Renal pelvis (tissue), 1 donor: ENCODE measurements at regions not wholly inside any gene's neighbourhood (a gene's known extent, or its start where the extent isn't known, plus 50 kb on each side); places are given as distances from the start of the nearest gene placed in this dataset.

Experiments
- DNase-seq: peaks from one replicate; pipeline ENCODE4 v3.0.0-alpha.2; 2013

DNA sequence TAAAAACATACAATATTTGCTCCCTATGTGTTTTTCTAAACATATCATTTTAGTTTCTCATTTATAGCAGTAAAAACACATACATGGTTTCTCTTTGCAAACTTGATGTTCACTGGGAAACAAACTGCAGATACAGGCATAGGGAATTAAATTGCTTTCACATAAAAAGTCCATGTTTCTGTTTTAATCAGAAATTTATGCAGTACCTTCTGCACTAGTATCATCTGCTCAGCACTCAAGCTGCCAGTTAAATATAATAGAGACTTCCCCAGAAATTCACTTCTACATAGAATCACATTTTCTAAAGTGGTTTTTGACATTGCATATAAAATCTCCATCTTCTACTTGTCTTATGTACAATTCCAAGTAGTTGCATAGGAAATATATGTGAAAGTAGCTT, 1107.3 kb upstream of the NRXN1 start:
- no peak for DNase-seq

GRCh38 chr2:52135235-52135634, 1103.3 kb upstream of the NRXN1 start:
- no peak for DNase-seq

DNA sequence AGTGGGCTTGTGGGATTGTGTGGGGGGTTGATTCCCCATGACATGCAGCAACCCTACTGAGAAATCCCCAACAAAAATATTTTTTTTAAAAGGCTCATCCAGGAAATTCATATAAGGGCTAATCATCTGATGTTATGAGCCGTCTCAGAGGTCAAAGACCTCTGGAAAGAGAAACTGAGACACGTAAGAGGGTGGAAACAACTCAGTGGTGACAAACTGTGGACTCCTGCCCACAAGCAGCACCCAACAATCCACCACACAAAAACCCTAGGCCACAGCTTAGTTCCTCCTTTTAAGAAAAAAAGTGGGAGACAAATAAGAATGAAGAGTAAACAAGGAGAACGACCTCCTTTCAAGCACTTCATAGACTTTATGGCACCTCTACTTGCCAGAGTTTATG, 1096.1 kb upstream of the NRXN1 start:
- no peak for DNase-seq

DNA sequence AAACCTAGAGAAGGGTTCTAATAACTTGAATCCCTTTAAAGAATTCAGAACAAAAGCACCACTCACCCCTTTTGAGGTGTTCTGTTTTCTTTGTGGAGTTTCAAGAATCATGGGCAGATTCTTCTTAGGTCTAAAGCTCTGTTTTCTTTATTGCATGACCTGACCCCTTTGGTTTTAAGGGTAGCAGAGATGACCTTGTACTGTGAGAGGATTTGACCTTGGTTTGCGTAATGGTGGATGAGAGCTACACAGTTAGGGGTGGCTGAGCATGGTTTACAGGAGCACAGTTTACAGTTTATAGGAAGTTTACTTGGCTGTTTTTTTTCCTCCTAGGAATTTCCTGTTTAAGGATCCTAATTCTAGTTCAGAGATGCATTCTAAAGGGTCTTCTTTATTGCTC, 1095.6 kb upstream of the NRXN1 start:
- DNase-seq = no peak

DNA sequence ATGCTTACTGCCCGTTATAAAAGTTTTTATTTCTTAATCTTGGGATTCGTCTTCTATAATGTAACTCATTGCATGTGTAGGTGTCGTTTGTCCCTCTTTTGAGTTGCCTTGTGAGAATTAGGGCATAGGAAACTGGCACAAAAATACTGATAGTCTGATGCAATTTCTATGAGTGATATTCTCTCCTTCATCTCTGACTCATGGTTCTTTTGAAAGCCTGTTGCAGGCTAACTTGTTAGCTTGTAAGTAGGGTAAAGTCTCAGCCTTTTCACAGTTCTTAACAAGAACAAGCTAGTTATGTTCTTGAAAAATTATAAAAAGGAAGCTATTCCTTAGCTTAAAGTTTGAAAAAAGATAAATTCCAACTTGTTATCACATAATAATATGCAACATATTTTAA, 1085.4 kb upstream of the NRXN1 start:
- DNase-seq = no peak

DNA sequence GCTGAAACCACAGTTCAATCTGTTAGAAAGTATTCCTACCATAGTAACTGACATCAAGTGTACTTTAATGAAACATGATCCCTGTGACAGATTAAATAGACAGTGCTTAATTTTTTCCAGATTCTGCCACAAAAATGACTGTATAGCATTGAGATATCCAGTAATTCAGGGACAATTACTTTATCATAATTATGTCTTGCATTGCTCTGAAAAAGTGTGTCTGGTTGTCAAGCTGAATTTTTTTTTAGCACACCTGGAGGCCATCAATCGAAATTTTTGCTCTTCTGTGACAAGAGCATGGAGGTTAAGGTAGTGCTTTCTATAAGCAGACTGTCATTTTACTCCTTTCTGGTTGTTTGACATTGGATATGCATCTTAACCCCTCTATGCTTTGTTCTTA, 1083.8 kb upstream of the NRXN1 start:
- no peak for DNase-seq

DNA sequence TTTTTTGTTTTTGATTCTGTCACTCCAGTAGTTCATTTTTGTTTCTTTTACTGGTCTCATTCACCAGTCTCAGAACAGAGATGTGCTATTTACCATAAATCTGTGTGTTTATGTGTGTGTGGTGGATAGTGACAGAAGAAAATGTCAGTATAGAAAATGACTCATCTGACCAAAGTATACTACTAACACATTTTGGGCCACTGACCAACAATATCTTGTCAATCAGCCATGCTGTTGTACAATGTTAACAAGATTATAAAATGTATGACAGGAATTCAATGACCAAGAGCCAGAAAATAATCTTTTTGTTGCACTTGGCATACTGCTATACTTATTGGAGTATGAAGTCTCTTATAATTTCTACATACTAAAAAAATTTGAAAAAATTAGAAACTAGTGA, 1081.4 kb upstream of the NRXN1 start:
- no peak for DNase-seq

DNA sequence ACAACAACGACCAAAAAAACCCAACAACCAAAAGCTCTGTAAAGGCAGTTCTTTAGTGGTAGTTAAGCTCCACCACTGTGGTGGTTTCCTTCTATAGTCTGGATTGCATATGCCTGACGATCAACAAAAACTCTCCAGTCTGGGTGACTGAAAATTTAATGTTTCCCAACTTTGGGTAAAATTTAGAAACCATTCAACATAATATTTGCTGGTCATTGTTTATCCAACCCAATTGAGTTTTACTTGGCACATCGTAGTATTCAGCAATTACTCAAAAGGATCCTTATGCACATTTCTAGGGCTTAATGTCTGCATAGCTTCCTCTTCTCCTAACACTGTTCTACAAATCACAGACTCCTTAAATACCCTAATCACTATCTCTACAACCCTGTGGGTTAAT, 1080.2 kb upstream of the NRXN1 start:
- DNase-seq = no peak

- no peak for DNase-seq
These were observed 1075.2 kb upstream of the NRXN1 start for GRCh38 chr2:52107124-52107523.

DNA sequence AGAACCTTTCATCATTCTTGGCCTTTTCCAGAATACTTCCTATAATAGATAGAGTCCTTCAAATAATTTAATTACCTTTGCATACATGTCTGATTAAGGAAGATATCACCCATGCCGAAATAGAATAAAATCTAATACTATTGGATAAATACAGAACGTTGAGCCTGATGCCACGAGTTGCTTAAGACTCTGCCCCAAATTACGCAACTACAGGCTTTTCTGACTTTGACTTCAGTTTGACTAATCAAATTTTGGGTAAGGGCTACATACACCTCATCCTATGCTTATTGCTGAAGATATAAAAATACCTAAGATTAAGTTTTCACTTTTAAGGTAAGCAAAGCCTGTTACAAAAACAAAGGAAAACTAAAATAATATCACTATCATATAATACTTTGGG, 1065.1 kb upstream of the NRXN1 start:
- no peak for DNase-seq

- no peak for DNase-seq
These were observed 1052.8 kb upstream of the NRXN1 start for GRCh38 chr2:52084759-52085158.

- DNase-seq = no peak
These were observed 1051.3 kb upstream of the NRXN1 start for GRCh38 chr2:52083214-52083613.

DNA sequence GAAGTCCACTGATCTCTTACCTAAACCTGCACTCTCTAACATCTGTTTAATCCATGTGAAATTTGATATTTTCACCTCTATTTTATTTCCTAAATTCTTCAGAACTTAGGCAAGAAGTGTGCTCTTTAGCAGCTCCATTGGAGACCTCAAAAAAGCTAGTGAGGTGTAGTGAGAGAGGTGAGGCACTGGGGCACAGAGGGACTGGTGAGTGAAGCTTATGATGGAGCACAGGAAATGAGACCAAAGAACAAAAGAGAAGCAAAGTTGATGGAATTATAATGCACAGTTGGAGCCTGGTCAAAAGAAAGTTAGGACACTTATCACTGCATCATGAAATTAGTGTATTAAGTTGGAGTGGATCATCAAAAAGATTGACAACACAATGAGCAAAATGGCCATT, 1050.7 kb upstream of the NRXN1 start:
- DNase-seq = no peak

DNA sequence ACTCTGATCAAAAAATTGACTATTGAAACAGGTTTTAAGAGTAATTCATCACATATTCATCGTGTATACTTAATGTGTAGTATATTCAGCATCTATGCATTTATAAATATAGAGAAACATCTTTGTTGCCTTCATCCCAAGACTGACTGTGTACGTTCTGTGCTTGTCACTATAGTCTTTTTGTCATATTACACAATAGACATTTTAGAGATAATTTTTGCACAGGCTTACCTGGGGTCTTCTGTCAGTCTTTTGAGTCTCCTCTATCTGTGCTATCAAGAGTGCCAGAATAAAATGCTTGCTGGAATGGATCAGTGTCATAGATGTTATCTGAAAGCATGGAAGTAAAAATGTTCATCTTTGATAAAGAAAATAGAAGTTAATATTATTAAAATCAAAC, 1047.7 kb upstream of the NRXN1 start:
- no peak for DNase-seq

GRCh38 chr2:52077159-52077558, 1045.2 kb upstream of the NRXN1 start:
- no peak for DNase-seq

DNA sequence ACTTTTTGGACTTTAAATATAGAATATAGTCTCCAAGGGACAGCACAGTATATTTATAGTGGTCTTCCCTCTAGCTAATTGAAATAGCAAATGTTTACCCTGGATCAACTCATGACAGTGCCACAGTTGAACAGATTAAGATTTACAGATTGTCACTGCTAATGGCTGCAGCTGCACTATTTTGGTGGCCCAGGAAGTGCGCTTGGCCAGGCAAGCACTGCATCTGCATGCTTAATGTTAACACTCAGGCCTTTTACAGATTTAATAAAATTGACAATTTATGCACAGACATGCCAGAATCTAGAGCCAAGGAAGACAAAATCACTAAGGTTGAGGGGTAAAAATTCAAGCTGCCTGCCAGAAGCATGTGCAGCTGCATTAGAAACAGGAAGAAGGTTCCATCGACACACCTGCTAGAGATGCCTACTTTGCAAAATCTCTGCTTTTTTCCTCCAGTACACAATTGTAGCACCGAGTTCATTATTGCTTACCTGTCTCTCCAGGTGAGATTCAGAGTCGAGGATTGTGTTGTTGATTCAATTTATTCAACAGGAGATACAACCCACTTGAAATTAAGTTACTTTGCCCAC, 1042.3 kb upstream of the NRXN1 start:
- no peak for DNase-seq

GRCh38 chr2:52072949-52073348, 1041.0 kb upstream of the NRXN1 start:
- no peak for DNase-seq

DNA sequence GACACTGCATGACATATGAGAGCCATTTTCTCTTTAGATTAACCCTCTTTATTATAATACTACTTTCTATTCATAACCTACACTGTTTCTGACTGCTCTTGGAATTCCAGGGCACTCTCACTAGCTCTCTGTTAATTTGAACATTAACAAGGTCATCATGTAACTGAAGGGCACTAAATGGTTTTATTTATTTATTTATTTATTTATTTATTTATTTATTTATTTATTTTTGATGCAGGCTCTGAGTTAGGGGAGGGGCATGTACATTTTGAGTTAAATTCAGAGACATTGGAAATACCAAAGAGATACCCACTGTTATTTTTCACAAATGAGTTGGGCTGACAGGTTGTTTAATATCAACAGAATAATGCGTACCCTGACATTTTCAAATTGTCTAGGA, 1038.7 kb upstream of the NRXN1 start:
- DNase-seq = no peak

- no peak for DNase-seq
These were observed 1032.3 kb upstream of the NRXN1 start for GRCh38 chr2:52064234-52064633.

GRCh38 chr2:52054824-52055223, 1022.9 kb upstream of the NRXN1 start:
- DNase-seq = no peak

DNA sequence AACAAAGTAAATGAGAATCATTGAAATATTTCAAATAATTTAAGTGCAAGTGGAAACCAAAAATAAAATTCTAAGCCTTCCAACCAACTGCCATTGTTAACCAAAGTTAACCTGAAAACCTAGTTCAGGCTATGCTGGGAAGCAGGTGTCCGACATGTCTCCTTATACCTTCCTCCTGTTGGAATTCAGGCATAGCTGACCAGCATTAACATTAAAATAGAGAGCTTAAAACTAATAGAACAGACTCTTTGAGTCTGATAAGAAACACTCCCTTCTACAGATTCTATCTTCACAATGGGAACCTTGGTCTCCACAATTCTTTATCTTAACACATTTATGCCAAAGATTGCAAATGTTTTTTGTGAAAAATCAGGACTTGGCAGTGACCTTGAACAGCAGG, 1004.9 kb upstream of the NRXN1 start:
- no peak for DNase-seq

DNA sequence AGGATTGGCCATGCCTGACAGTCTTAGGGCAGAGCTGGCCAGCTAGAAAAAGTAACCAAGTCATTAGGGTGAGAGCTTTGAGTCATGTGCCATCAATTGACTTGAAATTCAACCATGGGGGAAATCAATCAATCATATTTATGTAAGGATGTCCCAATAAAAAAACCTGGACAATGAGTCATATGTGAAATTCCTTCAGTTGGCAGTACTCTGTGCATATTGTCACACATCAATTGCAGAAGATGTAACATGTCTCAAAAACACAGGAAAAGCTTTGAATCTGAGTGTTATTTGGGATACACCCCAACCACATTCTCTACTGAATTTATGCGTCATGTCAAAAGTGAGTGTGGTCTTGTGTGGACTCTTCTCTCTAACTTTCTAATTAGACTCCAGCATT, 1004.1 kb upstream of the NRXN1 start:
- no peak for DNase-seq

DNA sequence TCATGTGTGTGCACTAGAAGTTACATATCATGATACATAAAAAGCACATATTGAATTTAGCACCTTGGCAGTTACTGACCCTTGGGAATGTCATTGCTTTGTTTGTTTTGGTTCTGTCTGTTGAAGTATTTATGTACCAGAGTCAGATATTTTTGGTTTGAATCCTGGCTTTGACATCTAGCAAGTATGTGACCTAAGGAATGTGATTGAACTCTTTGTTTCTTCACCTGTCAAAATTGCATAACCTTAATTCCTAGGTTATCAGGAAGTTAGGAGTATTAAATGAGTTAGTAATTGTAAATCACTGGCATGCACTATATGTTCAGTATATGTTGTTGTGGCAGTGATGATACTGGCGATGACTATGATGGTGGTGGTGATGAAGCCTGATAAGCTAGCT, 1003.5 kb upstream of the NRXN1 start:
- DNase-seq = no peak

GRCh38 chr2:52034706-52035105, 1002.8 kb upstream of the NRXN1 start:
- no peak for DNase-seq

GRCh38 chr2:52022006-52022405, 990.1 kb upstream of the NRXN1 start:
- no peak for DNase-seq
